T-helper 1 cell treated with Interleukin-12 subunit alpha and Interleukin-12 subunit beta and Interleukin-4 antibody, amounts not matched to agents 30 μg/mL and 1 μg/mL, for 36 hours (primary cell): ENCODE measurements at regions not wholly inside any gene's neighbourhood (a gene's known extent, or its start where the extent isn't known, plus 50 kb on each side); places are given as distances from the start of the nearest gene placed in this dataset.

ENCODE experiments used
- H3K27ac Mint-ChIP-seq: one replicate; pipeline ENCODE4 v1.8.0; 2021; ENCODE audit warnings: mild to moderate bottlenecking, mixed read lengths
- H3K27me3 Mint-ChIP-seq: one replicate; pipeline ENCODE4 v1.8.0; 2021; ENCODE audit warnings: low read depth, mixed read lengths
- H3K36me3 Mint-ChIP-seq: one replicate; pipeline ENCODE4 v1.8.0; 2021; ENCODE audit warnings: low read depth, mixed read lengths
- H3K4me1 Mint-ChIP-seq: one replicate; pipeline ENCODE4 v1.8.0; 2021; ENCODE audit warnings: low read depth, mixed read lengths
- H3K4me3 Mint-ChIP-seq: one replicate; pipeline ENCODE4 v1.8.0; 2021; ENCODE audit warnings: mild to moderate bottlenecking, moderate library complexity, mixed read lengths
- H3K9me3 Mint-ChIP-seq: one replicate; pipeline ENCODE4 v1.8.0; 2021; ENCODE audit warnings: mixed read lengths

GRCh38 chr11:119501777-119502405 is 78.9 kb upstream of the THY1 start:
- no peaks in the 10 kb centered on the region for H3K36me3 Mint-ChIP-seq
- no peaks in the 10 kb centered on the region for H3K4me1 Mint-ChIP-seq
- no peaks in the 10 kb centered on the region for H3K9me3 Mint-ChIP-seq
- H3K27me3 Mint-ChIP-seq = peaks cover 7% of the 10 kb centered on the region
- no peak overlapping the region for H3K27ac Mint-ChIP-seq
- H3K4me3 Mint-ChIP-seq = no peak overlapping the region

GRCh38 chr11:119497717-119498116 is 74.7 kb upstream of the THY1 start:
- H3K9me3 Mint-ChIP-seq = no peaks in the 10 kb centered on the region
- peaks cover 3% of the 10 kb centered on the region for H3K27me3 Mint-ChIP-seq
- no peak overlapping the region for H3K27ac Mint-ChIP-seq
- no peaks in the 10 kb centered on the region for H3K4me1 Mint-ChIP-seq
- no peaks in the 10 kb centered on the region for H3K36me3 Mint-ChIP-seq
- H3K4me3 Mint-ChIP-seq = no peak overlapping the region

- Mint-ChIP-seq H3K36me3 (no peaks in the 10 kb centered on the region), H3K27ac (no peak overlapping the region), H3K4me3 (no peak overlapping the region), H3K4me1 (no peaks in the 10 kb centered on the region), H3K9me3 (no peaks in the 10 kb centered on the region), H3K27me3 (peaks cover 3% of the 10 kb centered on the region)
Measured at GRCh38 chr11:119496997-119497396, 74.0 kb upstream of the THY1 start.

- no peaks in the 10 kb centered on the region for H3K4me1 Mint-ChIP-seq
- H3K9me3 Mint-ChIP-seq = no peaks in the 10 kb centered on the region
- no peak overlapping the region for H3K27ac Mint-ChIP-seq
- H3K36me3 Mint-ChIP-seq = no peaks in the 10 kb centered on the region
- H3K27me3 Mint-ChIP-seq = peaks cover 3% of the 10 kb centered on the region
- no peak overlapping the region for H3K4me3 Mint-ChIP-seq
Measured at GRCh38 chr11:119496469-119496868, 73.5 kb upstream of the THY1 start.

GRCh38 chr11:119493712-119494111 is 70.7 kb upstream of the THY1 start:
- Mint-ChIP-seq H3K4me1 (no peaks in the 10 kb centered on the region), H3K4me3 (no peak overlapping the region), H3K9me3 (no peaks in the 10 kb centered on the region), H3K27me3 (no peaks in the 10 kb centered on the region), H3K36me3 (no peaks in the 10 kb centered on the region), H3K27ac (no peak overlapping the region)

- Mint-ChIP-seq H3K4me1 (no peaks in the 10 kb centered on the region), H3K4me3 (no peak overlapping the region), H3K27me3 (no peaks in the 10 kb centered on the region), H3K9me3 (no peaks in the 10 kb centered on the region), H3K36me3 (no peaks in the 10 kb centered on the region), H3K27ac (no peak overlapping the region)
Measured at GRCh38 chr11:119491753-119492510, 69.0 kb upstream of the THY1 start.

GRCh38 chr11:119490253-119491006 is 67.5 kb upstream of the THY1 start:
- H3K4me3 Mint-ChIP-seq = no peak overlapping the region
- H3K9me3 Mint-ChIP-seq = no peaks in the 10 kb centered on the region
- H3K27me3 Mint-ChIP-seq = no peaks in the 10 kb centered on the region
- H3K4me1 Mint-ChIP-seq = no peaks in the 10 kb centered on the region
- H3K27ac Mint-ChIP-seq = no peak overlapping the region
- no peaks in the 10 kb centered on the region for H3K36me3 Mint-ChIP-seq

- Mint-ChIP-seq H3K4me3 (no peak overlapping the region), H3K36me3 (no peaks in the 10 kb centered on the region), H3K9me3 (no peaks in the 10 kb centered on the region), H3K27ac (no peak overlapping the region), H3K4me1 (no peaks in the 10 kb centered on the region), H3K27me3 (no peaks in the 10 kb centered on the region)
Measured at GRCh38 chr11:119489087-119489486, 66.1 kb upstream of the THY1 start.

- Mint-ChIP-seq H3K4me3 (no peak overlapping the region), H3K27me3 (no peaks in the 10 kb centered on the region), H3K4me1 (no peaks in the 10 kb centered on the region), H3K27ac (no peak overlapping the region), H3K36me3 (no peaks in the 10 kb centered on the region), H3K9me3 (no peaks in the 10 kb centered on the region)
Measured at GRCh38 chr11:119488256-119488995, 65.5 kb upstream of the THY1 start.

- no peaks in the 10 kb centered on the region for H3K27me3 Mint-ChIP-seq
- H3K36me3 Mint-ChIP-seq = no peaks in the 10 kb centered on the region
- no peak overlapping the region for H3K27ac Mint-ChIP-seq
- no peaks in the 10 kb centered on the region for H3K4me1 Mint-ChIP-seq
- H3K9me3 Mint-ChIP-seq = no peaks in the 10 kb centered on the region
- H3K4me3 Mint-ChIP-seq = no peak overlapping the region
Measured at GRCh38 chr11:119486691-119487259, 63.8 kb upstream of the THY1 start.

GRCh38 chr11:119486016-119486415 is 63.0 kb upstream of the THY1 start:
- H3K27me3 Mint-ChIP-seq = peaks cover 3% of the 10 kb centered on the region

GRCh38 chr11:119484741-119485605 is 62.0 kb upstream of the THY1 start:
- Mint-ChIP-seq H3K36me3 (no peaks in the 10 kb centered on the region), H3K27ac (no peak overlapping the region), H3K9me3 (no peaks in the 10 kb centered on the region), H3K27me3 (peaks cover 3% of the 10 kb centered on the region), H3K4me1 (peaks cover 2% of the 10 kb centered on the region), H3K4me3 (no peak overlapping the region)

More at GRCh38 chr11:119486016-119486415, 63.0 kb upstream of the THY1 start:
- Mint-ChIP-seq H3K9me3 (no peaks in the 10 kb centered on the region), H3K36me3 (no peaks in the 10 kb centered on the region), H3K4me3 (no peak overlapping the region), H3K4me1 (peaks cover 2% of the 10 kb centered on the region), H3K27ac (no peak overlapping the region)

- Mint-ChIP-seq H3K4me1 (peaks cover 2% of the 10 kb centered on the region), H3K4me3 (no peak overlapping the region), H3K27me3 (peaks cover 3% of the 10 kb centered on the region), H3K27ac (no peak overlapping the region), H3K9me3 (no peaks in the 10 kb centered on the region), H3K36me3 (no peaks in the 10 kb centered on the region)
Measured at GRCh38 chr11:119483881-119484371, 61.0 kb upstream of the THY1 start.
